ENCODE measurements at regions not wholly inside any gene's neighbourhood (a gene's known extent, or its start where the extent isn't known, plus 50 kb on each side); places are given as distances from the start of the nearest gene placed in this dataset.

- ATAC-seq (peak; percentile 87), DNase-seq (peak in 2 of 3 donors; percentile 49 to 57)
- Histone ChIP-seq H3K4me1 (ENCODE audit: low read depth) (no peaks in the 10 kb centered on the region), H3K36me3 (ENCODE audit: low read depth) (no peaks in the 10 kb centered on the region), H3K9me3 (no peaks in the 10 kb centered on the region), H3K4me3 (no peak overlapping the region)
- intact Hi-C loops (cut with DNase I, micrococcal nuclease) = no loop called here
- TF ChIP-seq CTCF (IDR thresholded peaks at IDR 0.05) = peak; percentile 75
Measured at GRCh38 chr2:174697255-174697654, 67.0 kb downstream of the CHRNA1 start.

GRCh38 chr2:174694920-174695319, 69.4 kb downstream of the CHRNA1 start:
- ATAC-seq (no peak), DNase-seq (no peak)
- no peaks in the 10 kb centered on the region for H3K4me1 ChIP-seq (ENCODE audit: low read depth)
- no peaks in the 10 kb centered on the region for H3K36me3 ChIP-seq (ENCODE audit: low read depth)
- no peaks in the 10 kb centered on the region for H3K9me3 ChIP-seq
- TF ChIP-seq CTCF (IDR thresholded peaks at IDR 0.05) = no peak
- intact Hi-C loops (cut with DNase I, micrococcal nuclease) = no loop called here
- no peak overlapping the region for H3K4me3 ChIP-seq

GRCh38 chr2:174694196-174694878, 69.9 kb downstream of the CHRNA1 start:
- Histone ChIP-seq H3K9me3 (no peaks in the 10 kb centered on the region), H3K4me1 (ENCODE audit: low read depth) (no peaks in the 10 kb centered on the region), H3K4me3 (no peak overlapping the region), H3K36me3 (ENCODE audit: low read depth) (no peaks in the 10 kb centered on the region)
- no peak for TF ChIP-seq CTCF (IDR thresholded peaks at IDR 0.05)
- no peak for DNase-seq
- intact Hi-C loops (cut with DNase I, micrococcal nuclease) = no loop called here
- no peak for ATAC-seq

- Histone ChIP-seq H3K4me3 (no peak overlapping the region), H3K9me3 (no peaks in the 10 kb centered on the region), H3K36me3 (ENCODE audit: low read depth) (no peaks in the 10 kb centered on the region), H3K4me1 (ENCODE audit: low read depth) (no peaks in the 10 kb centered on the region)
- intact Hi-C loops (cut with DNase I, micrococcal nuclease) = no loop called here
- DNase-seq (no peak), ATAC-seq (no peak)
- TF ChIP-seq CTCF (IDR thresholded peaks at IDR 0.05) = no peak
Measured at GRCh38 chr2:174693344-174693743, 70.9 kb downstream of the CHRNA1 start.

- Histone ChIP-seq H3K36me3 (ENCODE audit: low read depth) (no peaks in the 10 kb centered on the region), H3K4me1 (ENCODE audit: low read depth) (no peaks in the 10 kb centered on the region), H3K9me3 (no peaks in the 10 kb centered on the region), H3K4me3 (no peak overlapping the region)
- ATAC-seq (no peak), DNase-seq (no peak)
- TF ChIP-seq CTCF (IDR thresholded peaks at IDR 0.05) = no peak
- intact Hi-C loops (cut with DNase I, micrococcal nuclease) = no loop called here
Measured at GRCh38 chr2:174692256-174692919, 71.9 kb downstream of the CHRNA1 start.

Data from mucosa of descending colon (tissue), 3 donors.